GM23338 (cell line): ENCODE measurements at regions not wholly inside any gene's neighbourhood (a gene's known extent, or its start where the extent isn't known, plus 50 kb on each side); places are given as distances from the start of the nearest gene placed in this dataset.

ENCODE experiments used
- CREB1 ChIP-seq: fragments of 250-450 bp; sonication (Bioruptor Pico); IDR thresholded peaks from 2 replicates; pipeline ENCODE4 v1.5.0; 2020; ENCODE audit warnings: low read depth, mild to moderate bottlenecking, moderate library complexity
- CTCF ChIP-seq, 2 experiments: fragments of 200-600 bp in 1 of 2; sonication (generic) in 1 of 2; conservative IDR thresholded peaks; 2 replicates each; pipeline versions ENCODE4 v1.5.1 to v1.6.1; 2016 to 2017; ENCODE audit warnings: antibody characterized with exemption in 2 of 2, low read depth in 2 of 2, mild to moderate bottlenecking in 2 of 2, moderate library complexity in 1 of 2
- ETS1 ChIP-seq: IDR thresholded peaks from 2 replicates; pipeline ENCODE4 v1.6.1; 2016; ENCODE audit warnings: antibody characterized with exemption
- EZH2 ChIP-seq: fragments of 200-600 bp; sonication (generic); IDR thresholded peaks from one replicate; pipeline ENCODE4 v1.8.0; 2017; ENCODE audit warnings: antibody characterized with exemption, mild to moderate bottlenecking, low read depth; ENCODE audit not compliant: unreplicated experiment
- EZH2phosphoT487 ChIP-seq: fragments of 200-600 bp; sonication (generic); IDR thresholded peaks from one replicate; pipeline ENCODE4 v1.8.1; 2018; ENCODE audit warnings: antibody characterized with exemption; ENCODE audit not compliant: unreplicated experiment
- JUNB ChIP-seq: IDR thresholded peaks from one replicate; pipeline ENCODE4 v1.6.1; 2016; ENCODE audit warnings: antibody characterized with exemption; ENCODE audit not compliant: unreplicated experiment
- NANOG ChIP-seq: IDR thresholded peaks from 2 replicates; pipeline ENCODE4 v1.6.1; 2016; ENCODE audit warnings: antibody characterized with exemption, borderline replicate concordance
- POLR2AphosphoS5 ChIP-seq: IDR thresholded peaks from 2 replicates; pipeline ENCODE4 v1.6.1; 2016; ENCODE audit warnings: antibody characterized with exemption, low read depth
- REST ChIP-seq: IDR thresholded peaks from one replicate; pipeline ENCODE4 v1.6.1; 2018; ENCODE audit warnings: antibody characterized with exemption; ENCODE audit not compliant: unreplicated experiment
- STAT1 ChIP-seq: IDR thresholded peaks from one replicate; pipeline ENCODE4 v1.6.1; 2016; ENCODE audit warnings: antibody characterized with exemption; ENCODE audit not compliant: unreplicated experiment
- ZNF114 ChIP-seq: fragments of 250-450 bp; sonication (Bioruptor Pico); IDR thresholded peaks from 2 replicates; pipeline ENCODE4 v1.5.0; 2020; ENCODE audit warnings: mild to moderate bottlenecking, moderate library complexity
- ZNF331 ChIP-seq: fragments of 250-450 bp; sonication (Bioruptor Pico); IDR thresholded peaks from 2 replicates; pipeline ENCODE4 v1.5.0; 2020; ENCODE audit warnings: low read depth, mild to moderate bottlenecking, moderate library complexity

DNA sequence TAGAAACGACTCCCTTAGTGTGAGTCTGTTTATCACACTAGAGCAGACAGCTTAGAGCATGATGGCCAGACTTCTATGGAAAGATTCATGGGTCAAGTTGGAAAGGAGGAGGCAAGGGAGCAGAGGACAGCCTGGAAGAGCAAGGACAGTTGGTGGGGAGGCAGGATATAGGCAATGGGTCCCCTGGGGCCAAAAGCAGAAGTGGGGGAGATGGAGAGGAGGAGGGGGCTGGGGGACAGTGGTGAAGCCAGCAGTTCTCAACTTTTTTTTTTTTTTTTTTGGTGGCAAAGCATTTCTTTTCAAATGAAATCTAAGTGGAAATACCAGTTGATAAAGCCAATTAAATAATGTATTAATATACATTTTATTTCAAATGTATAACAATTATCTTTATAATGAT, 197.9 kb downstream of the HRH4 start:
- TF ChIP-seq CTCF (conservative IDR thresholded peaks at IDR 0.05; ENCODE audit: low read depth in 2 of 2) = no peak
- no peak for TF ChIP-seq STAT1
- no peak for TF ChIP-seq EZH2
- no peak for TF ChIP-seq POLR2AphosphoS5
- TF ChIP-seq EZH2phosphoT487 = no peak
- no peak for TF ChIP-seq ZNF331 (CRISPR knock-in tag)
- TF ChIP-seq CREB1 (CRISPR knock-in tag) = no peak
- TF ChIP-seq REST = no peak
- TF ChIP-seq JUNB = no peak
- TF ChIP-seq NANOG = no peak
- no peak for TF ChIP-seq ETS1
- no peak for TF ChIP-seq ZNF114 (CRISPR knock-in tag)
